Neuronal stem cell (in vitro differentiated cells): ENCODE measurements at regions not wholly inside any gene's neighbourhood (a gene's known extent, or its start where the extent isn't known, plus 50 kb on each side); places are given as distances from the start of the nearest gene placed in this dataset.

ENCODE experiments used
- DNase-seq: peaks from one replicate; pipeline ENCODE4 v3.0.0-alpha.2; 2013; ENCODE audit warnings: low spot score
- H2AFZ ChIP-seq: one replicate; pipeline ENCODE4 v1.6.1; 2013; ENCODE audit warnings: mild to moderate bottlenecking, low read length, inconsistent platforms
- H2AK5ac ChIP-seq: 2 replicates; pipeline ENCODE4 v1.6.1; 2013; ENCODE audit warnings: low read depth, mild to moderate bottlenecking, inconsistent platforms, low read length, moderate library complexity, mixed read lengths
- H2BK120ac ChIP-seq: 2 replicates; pipeline ENCODE4 v1.6.1; 2013; ENCODE audit warnings: low read depth, mild to moderate bottlenecking, inconsistent platforms, low read length, moderate library complexity, mixed read lengths
- H2BK12ac ChIP-seq: one replicate; pipeline ENCODE4 v1.6.1; 2013; ENCODE audit warnings: low read length, inconsistent platforms
- H2BK15ac ChIP-seq: 2 replicates; pipeline ENCODE4 v1.6.1; 2013; ENCODE audit warnings: mild to moderate bottlenecking, low read length, inconsistent platforms, mixed read lengths
- H2BK5ac ChIP-seq: one replicate; pipeline ENCODE4 v1.6.1; 2013; ENCODE audit warnings: inconsistent platforms, mild to moderate bottlenecking, low read length, moderate library complexity
- H3K14ac ChIP-seq: one replicate; pipeline ENCODE4 v1.6.1; 2013; ENCODE audit warnings: low read length, inconsistent platforms
- H3K18ac ChIP-seq: 2 replicates; pipeline ENCODE4 v1.6.1; 2013; ENCODE audit warnings: low read length, inconsistent platforms
- H3K23ac ChIP-seq: 2 replicates; pipeline ENCODE4 v1.6.1; 2013; ENCODE audit warnings: low read depth, mild to moderate bottlenecking, mixed read lengths, low read length, inconsistent platforms; ENCODE audit not compliant: poor library complexity
- H3K27ac ChIP-seq: replicated peaks from 3 replicates; pipeline ENCODE4 v1.5.1; 2013; ENCODE audit warnings: low read length, inconsistent platforms
- H3K27me3 ChIP-seq, 3 experiments: 2 replicates each; pipeline ENCODE4 v1.6.1; 2013; ENCODE audit warnings: low read length in 3 of 3, mild to moderate bottlenecking in 2 of 3, inconsistent platforms in 1 of 3, low read depth in 1 of 3, mixed read lengths in 1 of 3, moderate library complexity in 1 of 3; ENCODE audit not compliant: control insufficient read depth in 3 of 3, insufficient read depth in 3 of 3
- H3K36me3 ChIP-seq, 2 donors: replicated peaks in 1 of 2; 2 replicates each; pipeline ENCODE4 v1.6.1; 2013; ENCODE audit warnings: low read length in 2 of 2; ENCODE audit not compliant: control insufficient read depth in 2 of 2, insufficient read depth in 2 of 2
- H3K4ac ChIP-seq: 2 replicates; pipeline ENCODE4 v1.6.1; 2013; ENCODE audit warnings: inconsistent platforms, mild to moderate bottlenecking, low read length, moderate library complexity
- H3K4me1 ChIP-seq, 2 donors: 1 replicate in 1 of 2; 2 replicates in 1 of 2; pipeline ENCODE4 v1.6.1; 2013; ENCODE audit warnings: low read length in 2 of 2, low read depth in 1 of 2; ENCODE audit not compliant: control insufficient read depth in 2 of 2, insufficient read depth in 1 of 2
- H3K4me2 ChIP-seq: one replicate; pipeline ENCODE4 v1.6.1; 2013; ENCODE audit warnings: mild to moderate bottlenecking, low read length, inconsistent platforms; ENCODE audit not compliant: insufficient read depth, poor library complexity, severe bottlenecking
- H3K4me3 ChIP-seq, 2 donors: 2 replicates each; pipeline ENCODE4 v1.5.1; 2013; ENCODE audit warnings: low read length in 2 of 2, mild to moderate bottlenecking in 2 of 2, inconsistent platforms in 1 of 2, moderate library complexity in 1 of 2
- H3K79me1 ChIP-seq: one replicate; pipeline ENCODE4 v1.6.1; 2013; ENCODE audit warnings: low read depth, mild to moderate bottlenecking, inconsistent platforms, low read length, moderate library complexity
- H3K9ac ChIP-seq: one replicate; pipeline ENCODE4 v1.6.1; 2013; ENCODE audit warnings: mild to moderate bottlenecking, low read depth, low read length, inconsistent platforms; ENCODE audit not compliant: poor library complexity
- H3K9me3 ChIP-seq, 2 donors: replicated peaks in 1 of 2; 2 replicates each; pipeline versions ENCODE3 to v1.6.1; 2013; ENCODE audit warnings: low read length in 2 of 2, mild to moderate bottlenecking in 2 of 2, inconsistent platforms in 1 of 2, low read depth in 1 of 2, mixed read lengths in 1 of 2, moderate library complexity in 1 of 2; ENCODE audit not compliant: control insufficient read depth in 2 of 2, insufficient read depth in 1 of 2
- H4K8ac ChIP-seq: one replicate; pipeline ENCODE4 v1.6.1; 2013; ENCODE audit warnings: low read depth, mild to moderate bottlenecking, inconsistent platforms, low read length, moderate library complexity
- H4K91ac ChIP-seq: one replicate; pipeline ENCODE4 v1.6.1; 2013; ENCODE audit warnings: low read length, low read depth, mild to moderate bottlenecking, inconsistent platforms; ENCODE audit not compliant: poor library complexity
- WGBS, 2 donors: extraction: QIAGEN DNeasy Blood & Tissue Kit; methylation state at CpG; one replicate each; pipeline ENCODE4 v1.1.7; 2013; ENCODE audit warnings: missing lambda C conversion rate in 2 of 2, mixed read lengths in 1 of 2; ENCODE audit not compliant: insufficient read length in 2 of 2, insufficient replicate concordance in 1 of 2; ENCODE audit errors: extremely low coverage in 2 of 2; 5-methylcytosine and 5-hydroxymethylcytosine counted together

- H4K8ac ChIP-seq, result no peak overlapping the region
- H2AFZ ChIP-seq, result no peak overlapping the region
- no peak overlapping the region for H3K27ac ChIP-seq
- H2BK12ac ChIP-seq, result no peak overlapping the region
- no peak overlapping the region for H3K9ac ChIP-seq
- H4K91ac ChIP-seq, result no peak overlapping the region
- no peak overlapping the region for H3K23ac ChIP-seq
- no peak overlapping the region for H2BK15ac ChIP-seq
- H3K14ac ChIP-seq, result no peak overlapping the region
- H3K4me1 ChIP-seq, result peaks cover 0 to 1% of the 10 kb centered on the region in 2 donors
- no peak overlapping the region for H2AK5ac ChIP-seq
- H2BK120ac ChIP-seq, result no peak overlapping the region
- no peak overlapping the region for H3K4me2 ChIP-seq
- no peak overlapping the region for H2BK5ac ChIP-seq
- peaks cover 0 to 9% (median 0%) of the 10 kb centered on the region in 3 experiments for H3K27me3 ChIP-seq
- WGBS, 2 donors, result no CpG with 5 or more reads among the region's 7 CpGs
- H3K18ac ChIP-seq, result no peak overlapping the region
- no peaks in the 10 kb centered on the region for H3K9me3 ChIP-seq
- no peak overlapping the region for H3K4me3 ChIP-seq
- H3K4ac ChIP-seq, result no peak overlapping the region
- no peaks in the 10 kb centered on the region for H3K79me1 ChIP-seq
- no peak for DNase-seq
- no peaks in the 10 kb centered on the region for H3K36me3 ChIP-seq
These were observed 191.0 kb downstream of the TBXT start for GRCh38 chr6:165976684-165977083.

DNA sequence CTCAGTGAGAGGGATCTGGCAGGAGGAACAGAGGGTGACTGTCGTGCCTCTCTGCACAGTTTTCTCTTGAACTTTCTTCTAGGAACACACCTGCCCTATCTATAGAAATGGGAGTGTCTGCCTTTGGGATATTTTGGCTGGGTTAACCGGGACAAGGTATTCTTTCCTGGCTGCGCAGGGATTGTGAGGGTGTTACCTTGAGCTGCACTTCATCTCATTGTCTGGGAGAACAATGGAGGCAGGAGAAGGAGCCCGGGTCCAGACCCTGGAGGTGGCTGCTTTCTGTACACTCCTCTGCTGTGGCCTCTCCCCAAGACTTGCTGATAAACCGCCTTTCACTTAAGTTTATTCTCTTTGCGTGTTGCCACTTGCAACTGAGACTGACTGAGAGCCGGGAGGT is 192.8 kb downstream of the TBXT start:
- no peak overlapping the region for H3K27ac ChIP-seq
- no peak overlapping the region for H2BK5ac ChIP-seq
- no CpG with 5 or more reads among the region's 7 CpGs for WGBS, 2 donors
- no peak overlapping the region for H3K9ac ChIP-seq
- no peak overlapping the region for H2BK12ac ChIP-seq
- H3K9me3 ChIP-seq, result no peaks in the 10 kb centered on the region
- H2BK15ac ChIP-seq, result no peak overlapping the region
- no peak overlapping the region for H2AFZ ChIP-seq
- H3K79me1 ChIP-seq, result no peaks in the 10 kb centered on the region
- H4K8ac ChIP-seq, result no peak overlapping the region
- H3K4me2 ChIP-seq, result no peak overlapping the region
- no peak overlapping the region for H3K14ac ChIP-seq
- no peaks in the 10 kb centered on the region for H3K36me3 ChIP-seq
- H4K91ac ChIP-seq, result no peak overlapping the region
- no peak overlapping the region for H3K4me3 ChIP-seq
- H3K4me1 ChIP-seq, result peaks cover 0 to 1% of the 10 kb centered on the region in 2 donors
- H3K4ac ChIP-seq, result no peak overlapping the region
- no peak for DNase-seq
- peaks cover 0 to 4% (median 0%) of the 10 kb centered on the region in 3 experiments for H3K27me3 ChIP-seq
- H3K18ac ChIP-seq, result no peak overlapping the region
- H2AK5ac ChIP-seq, result no peak overlapping the region
- H2BK120ac ChIP-seq, result no peak overlapping the region
- no peak overlapping the region for H3K23ac ChIP-seq

- Histone ChIP-seq H3K27ac (no peak overlapping the region), H3K4me2 (no peak overlapping the region), H3K4ac (no peak overlapping the region), H2AK5ac (no peak overlapping the region), H4K8ac (no peak overlapping the region), H3K23ac (no peak overlapping the region), H3K14ac (no peak overlapping the region), H3K36me3 (no peaks in the 10 kb centered on the region), H2BK5ac (no peak overlapping the region), H2BK120ac (no peak overlapping the region), H3K9ac (no peak overlapping the region), H3K18ac (no peak overlapping the region), H4K91ac (no peak overlapping the region), H3K79me1 (no peaks in the 10 kb centered on the region), H2BK15ac (no peak overlapping the region), H2BK12ac (no peak overlapping the region), H3K27me3 (peaks cover 0 to 4% (median 0%) of the 10 kb centered on the region in 3 experiments), H3K4me1 (peaks cover 0 to 1% of the 10 kb centered on the region in 2 donors), H3K9me3 (no peaks in the 10 kb centered on the region), H2AFZ (no peak overlapping the region), H3K4me3 (no peak overlapping the region)
- no CpG with 5 or more reads among the region's 7 CpGs for WGBS, 2 donors
- DNase-seq, result no peak
These were observed 194.2 kb downstream of the TBXT start for GRCh38 chr6:165973473-165973872.

DNA sequence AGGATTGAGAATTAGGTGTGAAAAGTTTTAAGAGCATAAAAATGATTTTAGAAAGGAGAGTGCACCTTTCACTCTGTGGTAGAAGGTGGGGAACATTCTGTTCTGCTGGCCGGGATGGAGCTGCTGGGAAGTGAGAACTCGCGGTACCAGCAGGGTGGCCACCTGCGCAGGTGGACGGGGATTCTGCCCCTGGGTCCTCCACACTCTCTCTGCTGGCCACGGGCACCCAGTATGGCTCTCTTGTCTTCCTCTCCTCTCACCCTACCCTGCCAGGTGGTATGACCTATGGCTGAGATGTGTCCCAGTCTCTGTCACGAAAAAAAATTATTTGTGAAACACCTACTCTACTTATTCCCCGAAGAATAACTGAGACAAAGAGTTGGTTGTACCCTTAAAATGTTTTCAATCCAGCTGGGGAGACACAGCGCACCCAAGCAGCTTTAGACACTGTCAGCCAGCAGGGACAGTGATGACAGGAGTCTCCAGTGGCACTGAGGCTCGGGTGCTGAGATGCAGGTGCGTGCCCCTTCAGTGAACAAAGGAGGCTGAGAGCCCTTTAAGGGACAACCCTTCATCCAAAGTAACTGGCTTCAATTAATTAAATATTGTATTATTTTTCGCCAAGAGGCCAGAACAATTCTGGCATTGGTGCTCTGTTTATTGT is 195.4 kb downstream of the TBXT start:
- H3K9me3 ChIP-seq, result no peaks in the 10 kb centered on the region
- no peak for DNase-seq
- no peak overlapping the region for H2AFZ ChIP-seq
- H3K4me1 ChIP-seq, result peaks cover 0 to 1% of the 10 kb centered on the region in 2 donors
- H3K14ac ChIP-seq, result no peak overlapping the region
- no peak overlapping the region for H2AK5ac ChIP-seq
- H2BK12ac ChIP-seq, result no peak overlapping the region
- H3K4me3 ChIP-seq, result no peak overlapping the region
- H2BK15ac ChIP-seq, result no peak overlapping the region
- H4K91ac ChIP-seq, result no peak overlapping the region
- H3K23ac ChIP-seq, result no peak overlapping the region
- no CpG with 5 or more reads among the region's 12 CpGs for WGBS, 2 donors
- H3K27me3 ChIP-seq, result peaks cover 0 to 4% (median 0%) of the 10 kb centered on the region in 3 experiments
- peak overlapping the region; percentile 60 for H3K18ac ChIP-seq
- H2BK120ac ChIP-seq, result no peak overlapping the region
- no peaks in the 10 kb centered on the region for H3K36me3 ChIP-seq
- H3K79me1 ChIP-seq, result no peaks in the 10 kb centered on the region
- no peak overlapping the region for H3K27ac ChIP-seq
- H3K4me2 ChIP-seq, result no peak overlapping the region
- H3K9ac ChIP-seq, result no peak overlapping the region
- no peak overlapping the region for H3K4ac ChIP-seq
- H2BK5ac ChIP-seq, result no peak overlapping the region
- no peak overlapping the region for H4K8ac ChIP-seq
